SJCRH30 (cell line): ENCODE measurements at regions not wholly inside any gene's neighbourhood (a gene's known extent, or its start where the extent isn't known, plus 50 kb on each side); places are given as distances from the start of the nearest gene placed in this dataset.
A peak's percentile ranks its signal among the peaks of the same experiment; 100 is the strongest.

Experiments used
- DNase-seq, 2 experiments: peaks; one replicate each; pipeline ENCODE4 v3.0.0-alpha.2; 2015 to 2020
- H3K27ac ChIP-seq: fragments of 250-450 bp; sonication (Bioruptor Pico); 2 replicates; pipeline ENCODE4 v1.5.1; 2020; ENCODE audit warnings: mild to moderate bottlenecking, moderate library complexity
- H3K27me3 ChIP-seq: fragments of 250-450 bp; sonication (Bioruptor Pico); 2 replicates; pipeline ENCODE4 v1.5.1; 2020; ENCODE audit warnings: mild to moderate bottlenecking, moderate library complexity
- H3K36me3 ChIP-seq: fragments of 250-450 bp; sonication (Bioruptor Pico); 2 replicates; pipeline ENCODE4 v1.5.1; 2020; ENCODE audit warnings: mild to moderate bottlenecking, moderate library complexity
- H3K4me1 ChIP-seq: fragments of 250-450 bp; sonication (Bioruptor Pico); 2 replicates; pipeline ENCODE4 v1.5.1; 2020; ENCODE audit warnings: mild to moderate bottlenecking, moderate library complexity
- H3K4me3 ChIP-seq: fragments of 250-450 bp; sonication (Bioruptor Pico); 2 replicates; pipeline ENCODE4 v1.5.1; 2020; ENCODE audit warnings: mild to moderate bottlenecking, moderate library complexity
- H3K9me3 ChIP-seq: fragments of 250-450 bp; sonication (Bioruptor Pico); replicated peaks from 2 replicates; pipeline ENCODE4 v1.5.1; 2020; ENCODE audit warnings: mild to moderate bottlenecking, moderate library complexity

DNA sequence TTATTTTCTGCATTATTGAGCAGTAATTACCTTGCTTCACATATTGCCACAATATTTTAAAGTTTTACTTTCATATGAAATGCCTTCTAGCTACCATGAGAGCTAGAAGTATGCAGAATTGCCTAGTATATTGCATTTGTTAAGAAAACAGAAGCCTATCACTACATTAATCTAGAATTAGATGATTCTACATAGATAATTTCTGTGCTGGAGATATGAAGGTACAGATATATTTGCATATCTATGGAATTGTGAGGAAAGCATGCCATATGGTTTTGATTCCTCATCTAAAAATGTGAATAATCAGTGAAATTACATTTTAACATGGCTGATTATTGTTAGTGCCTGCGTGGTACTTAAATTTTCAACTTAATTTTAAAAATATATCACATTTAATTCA lies 1418.3 kb downstream of the NCAM2 start:
- Histone ChIP-seq H3K27ac (no peak overlapping the region), H3K4me3 (no peak overlapping the region), H3K36me3 (no peaks in the 10 kb centered on the region), H3K9me3 (no peaks in the 10 kb centered on the region), H3K27me3 (no peaks in the 10 kb centered on the region), H3K4me1 (no peaks in the 10 kb centered on the region)
- no peak for DNase-seq

DNA sequence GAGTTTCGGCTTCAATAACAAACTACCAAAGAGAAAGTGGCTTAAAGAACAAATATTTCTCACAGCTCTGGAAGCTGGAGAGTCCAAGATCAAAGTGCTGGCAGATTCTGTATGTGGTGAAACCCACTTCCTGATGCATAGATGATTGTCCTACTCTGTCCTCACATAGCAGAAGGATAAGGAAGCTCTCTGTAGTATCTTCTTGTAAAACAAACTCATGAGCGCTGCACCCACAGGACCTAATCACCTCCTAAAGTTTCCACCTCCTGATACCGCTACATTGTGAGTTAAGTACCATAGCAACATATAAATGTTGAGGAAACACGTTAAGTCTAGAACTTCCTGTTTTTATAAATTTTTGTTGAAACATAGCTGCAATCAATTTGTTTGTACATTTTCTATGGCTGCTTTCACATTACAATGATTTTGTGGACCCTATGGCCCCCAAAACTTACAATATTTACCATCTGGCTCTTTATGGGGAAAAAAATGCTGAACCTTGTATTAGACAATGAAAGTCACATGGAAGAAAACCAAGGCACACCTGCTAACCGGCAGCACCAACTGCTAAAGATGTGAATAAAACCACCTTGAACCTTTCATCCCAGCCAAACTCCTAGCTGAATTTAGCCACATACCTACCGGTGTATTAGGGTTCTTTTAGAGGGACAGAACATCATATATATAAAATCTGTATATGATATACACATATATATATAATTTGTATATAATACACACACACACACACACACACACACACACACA lies 1423.4 kb downstream of the NCAM2 start:
- H3K27me3 ChIP-seq = no peaks in the 10 kb centered on the region
- H3K9me3 ChIP-seq = no peaks in the 10 kb centered on the region
- no peaks in the 10 kb centered on the region for H3K36me3 ChIP-seq
- H3K4me3 ChIP-seq = no peak overlapping the region
- no peaks in the 10 kb centered on the region for H3K4me1 ChIP-seq
- H3K27ac ChIP-seq = no peak overlapping the region
- no peak for DNase-seq

DNA sequence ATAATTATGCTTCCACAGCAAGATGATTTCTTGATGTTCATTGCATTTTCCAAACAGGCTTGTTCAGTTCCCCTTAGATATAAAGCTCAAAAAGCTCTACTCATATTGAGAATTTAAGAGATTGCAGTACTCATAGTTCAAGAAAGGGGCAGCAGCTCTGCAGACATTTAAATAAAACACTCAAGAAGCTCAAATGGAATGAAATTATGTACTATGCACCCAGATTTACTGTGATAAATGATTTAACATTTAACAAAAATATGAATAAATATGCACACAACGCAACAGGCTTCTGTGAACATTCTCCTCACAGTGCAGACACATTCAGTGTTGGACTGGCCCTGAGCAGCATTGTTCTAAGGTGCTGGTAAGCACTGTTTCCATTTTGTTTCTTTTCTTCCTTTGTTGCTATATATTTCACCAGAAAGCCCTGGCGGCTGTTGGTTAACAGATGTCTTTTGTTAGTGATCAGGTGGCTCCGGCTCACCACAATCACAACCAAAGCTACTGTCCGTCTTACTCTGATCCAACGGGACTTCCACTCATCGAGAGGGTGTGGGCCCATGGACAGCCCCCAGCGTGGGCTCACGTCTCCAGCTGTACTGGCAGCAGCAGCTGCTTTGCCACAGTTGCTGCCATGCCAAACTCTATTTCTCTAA lies 1440.3 kb downstream of the NCAM2 start:
- Histone ChIP-seq H3K27ac (no peak overlapping the region), H3K36me3 (no peaks in the 10 kb centered on the region), H3K9me3 (no peaks in the 10 kb centered on the region), H3K4me3 (0 out of 2 replicates have a peak overlapping the region, but pooled peaks have one; percentile 3), H3K4me1 (no peaks in the 10 kb centered on the region), H3K27me3 (no peaks in the 10 kb centered on the region)
- DNase-seq = peak; percentile 17 to 48

DNA sequence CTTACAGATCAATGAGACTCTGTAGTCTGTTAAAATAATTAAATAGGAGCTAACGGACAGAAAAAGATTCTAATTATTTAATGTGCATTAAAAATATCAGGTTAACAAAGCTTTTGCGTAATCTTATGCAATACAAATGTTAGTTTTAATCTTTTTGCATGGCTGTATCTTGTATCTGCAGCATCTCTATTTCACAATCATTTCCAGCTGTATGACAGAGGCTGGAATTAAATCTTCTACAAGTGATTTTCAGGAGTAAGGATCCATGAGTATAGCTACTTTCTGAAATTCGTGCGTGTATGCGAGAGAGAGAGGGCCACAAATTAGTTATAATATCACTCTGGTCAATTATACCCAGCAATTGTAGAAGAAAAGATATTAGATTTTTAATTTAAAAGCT lies 1446.8 kb downstream of the NCAM2 start:
- H3K27me3 ChIP-seq = no peaks in the 10 kb centered on the region
- H3K9me3 ChIP-seq = no peaks in the 10 kb centered on the region
- H3K27ac ChIP-seq = no peak overlapping the region
- no peaks in the 10 kb centered on the region for H3K36me3 ChIP-seq
- DNase-seq = no peak
- H3K4me3 ChIP-seq = no peak overlapping the region
- no peaks in the 10 kb centered on the region for H3K4me1 ChIP-seq

DNA sequence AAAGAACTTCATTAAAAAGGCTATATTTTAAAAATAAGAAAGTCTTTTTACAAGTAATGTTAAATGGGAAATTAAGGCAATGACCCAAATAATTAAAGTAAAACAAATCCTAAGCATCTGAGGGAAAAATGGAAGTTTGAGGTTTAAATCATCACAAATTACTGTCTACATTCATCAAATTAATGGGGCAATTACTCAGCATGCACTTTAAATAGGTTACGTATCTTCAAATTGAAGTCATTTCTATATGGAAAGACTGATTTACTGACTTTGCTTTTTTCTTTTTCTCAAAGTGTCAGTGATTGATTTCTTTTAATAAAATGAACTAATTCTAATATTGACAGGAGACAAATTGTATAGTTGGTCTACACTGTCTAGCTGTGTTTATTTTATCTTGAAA lies 1452.3 kb downstream of the NCAM2 start:
- no peaks in the 10 kb centered on the region for H3K4me1 ChIP-seq
- H3K27me3 ChIP-seq = no peaks in the 10 kb centered on the region
- H3K36me3 ChIP-seq = no peaks in the 10 kb centered on the region
- H3K9me3 ChIP-seq = no peaks in the 10 kb centered on the region
- no peak overlapping the region for H3K4me3 ChIP-seq
- no peak for DNase-seq
- no peak overlapping the region for H3K27ac ChIP-seq

DNA sequence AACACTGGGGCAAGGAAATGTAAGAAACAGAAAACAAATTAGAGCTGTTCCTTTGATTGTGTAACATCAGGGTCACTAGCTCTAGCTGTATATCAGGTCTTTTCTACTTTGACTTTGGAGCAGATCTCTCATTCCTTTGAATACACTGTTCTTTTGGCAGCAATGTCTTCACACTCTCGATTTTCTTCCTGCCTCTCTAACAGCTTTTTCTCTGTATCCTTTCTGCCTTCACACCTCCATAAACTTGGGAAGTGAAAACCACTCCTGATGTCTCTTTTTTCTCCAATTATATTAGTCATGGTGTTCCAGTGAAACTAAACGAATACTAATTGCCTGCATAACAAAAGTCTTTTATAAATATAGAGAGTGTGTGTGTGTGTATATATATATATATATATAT lies 1458.0 kb downstream of the NCAM2 start:
- H3K4me3 ChIP-seq = no peak overlapping the region
- no peaks in the 10 kb centered on the region for H3K27me3 ChIP-seq
- no peaks in the 10 kb centered on the region for H3K36me3 ChIP-seq
- H3K27ac ChIP-seq = no peak overlapping the region
- no peaks in the 10 kb centered on the region for H3K4me1 ChIP-seq
- DNase-seq = no peak
- H3K9me3 ChIP-seq = no peaks in the 10 kb centered on the region

DNA sequence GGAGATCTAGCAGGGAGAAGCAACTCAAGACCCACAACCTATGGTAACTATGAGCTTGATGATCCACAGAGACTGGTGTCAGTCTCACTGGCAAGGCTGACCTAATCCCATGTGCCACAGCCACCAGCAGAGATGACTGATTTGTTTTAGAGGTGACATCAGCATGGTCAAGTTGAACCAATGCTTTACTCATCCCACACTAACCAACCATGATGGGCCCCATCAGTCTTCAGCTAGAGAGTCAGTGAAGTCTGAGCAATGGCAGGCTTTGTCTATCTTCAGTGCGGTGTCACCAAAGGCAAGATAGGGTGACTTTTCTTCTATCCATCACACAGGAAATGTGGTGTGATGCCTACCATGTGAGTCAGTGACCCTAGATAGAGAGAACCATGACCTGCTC lies 1470.7 kb downstream of the NCAM2 start:
- no peaks in the 10 kb centered on the region for H3K9me3 ChIP-seq
- H3K36me3 ChIP-seq = no peaks in the 10 kb centered on the region
- DNase-seq = no peak
- H3K27me3 ChIP-seq = 0 out of 2 replicates have a peak, but pooled peaks cover 3% of the 10 kb centered on the region
- no peaks in the 10 kb centered on the region for H3K4me1 ChIP-seq
- no peak overlapping the region for H3K27ac ChIP-seq
- no peak overlapping the region for H3K4me3 ChIP-seq

DNA sequence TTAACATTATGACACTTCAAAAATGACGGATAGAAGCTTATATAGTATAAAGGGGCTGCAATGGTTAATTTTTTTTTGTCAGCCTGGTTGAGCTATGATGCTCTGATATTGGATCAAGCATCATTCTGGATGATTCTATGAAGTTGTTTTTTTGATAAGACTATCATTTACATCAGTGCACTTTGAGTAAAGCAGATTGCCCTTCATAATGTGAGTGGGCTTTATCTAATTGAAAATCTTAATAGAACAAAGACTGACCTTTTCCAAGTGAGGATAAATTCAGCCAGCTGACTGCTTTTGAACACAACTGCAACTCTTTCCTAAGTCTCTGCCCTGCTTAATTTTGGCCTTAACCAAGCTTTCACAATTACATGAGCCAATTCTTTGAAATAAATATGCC lies 1476.2 kb downstream of the NCAM2 start:
- Histone ChIP-seq H3K27me3 (no peaks in the 10 kb centered on the region), H3K9me3 (no peaks in the 10 kb centered on the region), H3K36me3 (no peaks in the 10 kb centered on the region), H3K27ac (no peak overlapping the region), H3K4me1 (no peaks in the 10 kb centered on the region), H3K4me3 (no peak overlapping the region)
- no peak for DNase-seq

DNA sequence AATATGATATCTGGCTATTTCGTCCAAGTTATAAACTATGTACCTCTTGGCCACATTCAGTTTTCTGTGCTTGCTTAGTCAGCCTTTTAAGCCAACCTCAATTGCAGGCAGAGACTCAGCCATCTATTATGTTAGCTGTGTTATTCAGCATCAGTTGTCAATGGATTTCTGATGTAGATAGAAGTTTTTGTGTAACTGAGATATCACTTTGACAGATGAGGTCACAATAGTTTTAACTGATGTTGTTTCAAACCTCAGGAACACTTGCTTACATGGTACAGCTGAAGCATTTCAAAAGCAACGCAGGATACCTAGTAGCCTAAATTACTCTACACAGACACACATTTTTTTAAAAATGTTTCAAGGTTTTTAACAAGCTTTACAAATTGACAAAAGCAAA lies 1478.0 kb downstream of the NCAM2 start:
- no peaks in the 10 kb centered on the region for H3K4me1 ChIP-seq
- DNase-seq = no peak
- no peak overlapping the region for H3K27ac ChIP-seq
- no peaks in the 10 kb centered on the region for H3K27me3 ChIP-seq
- H3K4me3 ChIP-seq = no peak overlapping the region
- no peaks in the 10 kb centered on the region for H3K36me3 ChIP-seq
- no peaks in the 10 kb centered on the region for H3K9me3 ChIP-seq

DNA sequence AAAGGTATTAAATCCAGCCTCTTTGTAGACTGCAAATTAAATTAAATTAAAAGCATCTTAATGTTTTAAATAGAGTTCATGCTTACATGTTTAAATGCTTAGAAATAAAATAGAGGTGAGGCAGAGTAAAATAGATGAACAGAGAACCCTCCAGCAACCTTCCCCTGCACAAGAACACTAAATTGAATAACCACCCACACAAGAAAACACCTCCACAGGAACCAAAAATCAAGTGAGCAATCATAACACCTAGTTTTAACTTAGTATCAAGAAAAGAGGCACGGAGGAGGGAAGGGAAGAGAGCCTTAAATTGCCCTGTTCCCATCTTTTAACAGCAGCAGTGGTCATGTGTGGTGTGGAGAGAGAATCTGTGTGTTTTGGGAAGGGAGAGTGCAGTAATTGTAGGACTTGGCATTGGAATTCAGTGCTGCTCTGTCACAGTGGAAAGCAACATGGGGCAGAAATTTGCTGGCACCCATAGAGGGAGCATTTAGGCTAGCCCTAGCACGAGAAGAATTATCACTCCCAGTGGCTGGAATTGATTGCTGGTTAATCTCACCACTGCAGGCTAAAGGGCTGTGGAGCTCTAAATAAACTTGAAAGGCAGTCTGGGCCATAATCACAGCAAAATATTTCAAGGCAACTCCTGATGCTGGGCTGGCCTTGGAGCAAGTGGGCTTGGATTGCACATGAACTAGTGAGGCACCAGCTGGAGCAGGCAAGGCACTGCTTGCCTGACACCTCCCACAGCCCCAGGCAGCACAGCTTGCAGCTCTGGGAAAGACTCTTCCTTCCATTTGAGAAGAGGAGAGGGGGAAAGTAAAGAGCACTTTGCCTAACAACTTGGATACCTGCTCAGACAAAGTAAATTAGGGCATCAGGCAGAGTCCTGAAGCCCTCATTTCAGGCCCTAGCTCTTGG lies 1478.8 kb downstream of the NCAM2 start:
- no peaks in the 10 kb centered on the region for H3K36me3 ChIP-seq
- no peak for DNase-seq
- H3K4me1 ChIP-seq = no peaks in the 10 kb centered on the region
- H3K9me3 ChIP-seq = no peaks in the 10 kb centered on the region
- H3K27ac ChIP-seq = no peak overlapping the region
- H3K27me3 ChIP-seq = no peaks in the 10 kb centered on the region
- no peak overlapping the region for H3K4me3 ChIP-seq

DNA sequence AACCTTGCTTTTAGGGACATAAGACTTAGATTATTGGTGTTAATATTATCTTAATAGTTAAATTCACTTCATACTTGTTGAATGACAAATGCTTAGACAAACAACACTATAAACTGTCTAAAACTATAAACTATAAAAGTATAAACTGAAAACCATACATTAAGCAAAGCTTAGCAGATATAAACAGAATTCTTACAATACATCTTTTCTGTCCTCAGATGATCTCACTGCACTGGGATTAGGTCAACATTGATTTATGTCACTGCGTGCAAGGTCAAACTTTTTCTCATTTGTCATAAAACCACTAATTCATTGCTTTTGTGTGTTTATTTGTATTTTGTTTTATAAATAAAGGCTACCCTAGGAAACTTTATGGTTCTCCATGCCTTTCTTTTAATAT lies 1491.8 kb downstream of the NCAM2 start:
- H3K36me3 ChIP-seq = no peaks in the 10 kb centered on the region
- no peak overlapping the region for H3K27ac ChIP-seq
- H3K9me3 ChIP-seq = no peaks in the 10 kb centered on the region
- no peaks in the 10 kb centered on the region for H3K27me3 ChIP-seq
- no peak for DNase-seq
- no peak overlapping the region for H3K4me3 ChIP-seq
- no peaks in the 10 kb centered on the region for H3K4me1 ChIP-seq

DNA sequence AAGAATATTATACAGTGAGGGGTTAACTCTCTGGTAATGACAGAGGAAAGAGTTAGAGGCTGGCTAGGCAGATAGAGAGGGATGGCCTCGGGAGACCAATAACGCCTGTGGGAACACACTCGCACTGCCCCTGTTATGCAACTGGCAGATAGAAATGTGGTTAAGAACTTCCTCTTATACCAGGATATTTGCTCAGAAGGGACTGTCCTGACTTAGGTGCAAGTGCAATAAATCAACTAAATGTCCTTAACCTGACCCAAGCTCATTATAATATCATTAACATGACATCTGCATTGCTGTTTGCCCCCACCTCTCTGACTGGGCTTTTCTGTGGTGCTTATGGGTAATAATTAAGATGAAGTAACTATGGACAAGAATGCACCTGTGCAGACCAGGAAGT lies 1518.0 kb downstream of the NCAM2 start:
- DNase-seq = no peak
- H3K36me3 ChIP-seq = no peaks in the 10 kb centered on the region
- no peaks in the 10 kb centered on the region for H3K4me1 ChIP-seq
- H3K27ac ChIP-seq = no peak overlapping the region
- no peak overlapping the region for H3K4me3 ChIP-seq
- no peaks in the 10 kb centered on the region for H3K9me3 ChIP-seq
- H3K27me3 ChIP-seq = no peaks in the 10 kb centered on the region

DNA sequence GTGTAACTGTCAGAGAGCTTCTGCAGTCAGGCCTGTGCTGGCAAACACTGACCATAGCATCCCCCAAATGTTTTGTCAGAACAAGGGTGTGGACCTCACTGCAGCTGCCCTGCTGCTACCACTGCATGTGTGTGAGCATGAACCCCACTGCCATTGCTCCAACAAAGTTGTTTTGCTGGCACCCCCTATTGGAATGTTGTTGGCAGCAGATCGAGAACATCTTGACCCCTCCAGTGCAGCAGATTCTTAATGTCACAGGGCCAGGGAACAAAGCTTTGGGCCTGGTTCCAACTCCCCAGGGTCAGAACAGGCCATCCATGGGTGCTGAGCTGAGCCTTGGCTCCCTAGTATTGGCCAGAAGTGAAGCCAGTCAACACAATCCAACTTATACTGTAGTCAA lies 1537.4 kb downstream of the NCAM2 start:
- Histone ChIP-seq H3K27ac (no peak overlapping the region), H3K4me1 (no peaks in the 10 kb centered on the region), H3K4me3 (no peak overlapping the region), H3K36me3 (no peaks in the 10 kb centered on the region), H3K27me3 (no peaks in the 10 kb centered on the region), H3K9me3 (no peaks in the 10 kb centered on the region)
- DNase-seq = no peak

DNA sequence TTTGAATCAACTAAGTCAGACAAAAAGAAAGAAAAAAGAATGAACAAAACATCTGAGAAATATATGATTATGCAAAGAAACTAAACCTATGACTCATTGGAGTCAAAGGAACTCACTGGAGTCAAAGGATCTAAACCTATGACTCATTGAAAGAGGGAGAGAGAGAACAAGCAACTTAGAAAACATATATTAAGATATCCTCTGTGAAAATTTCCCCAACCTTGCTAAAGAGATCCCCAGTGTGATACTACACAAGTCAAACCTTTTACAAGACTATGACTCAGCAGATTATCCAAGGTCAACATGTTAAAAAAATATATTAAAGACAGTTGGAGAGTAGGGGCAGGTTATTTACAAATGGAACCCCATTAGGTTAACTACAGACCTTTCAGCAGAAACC lies 1538.3 kb downstream of the NCAM2 start:
- H3K4me1 ChIP-seq = no peaks in the 10 kb centered on the region
- H3K36me3 ChIP-seq = no peaks in the 10 kb centered on the region
- no peak for DNase-seq
- no peak overlapping the region for H3K4me3 ChIP-seq
- no peak overlapping the region for H3K27ac ChIP-seq
- no peaks in the 10 kb centered on the region for H3K9me3 ChIP-seq
- H3K27me3 ChIP-seq = no peaks in the 10 kb centered on the region

DNA sequence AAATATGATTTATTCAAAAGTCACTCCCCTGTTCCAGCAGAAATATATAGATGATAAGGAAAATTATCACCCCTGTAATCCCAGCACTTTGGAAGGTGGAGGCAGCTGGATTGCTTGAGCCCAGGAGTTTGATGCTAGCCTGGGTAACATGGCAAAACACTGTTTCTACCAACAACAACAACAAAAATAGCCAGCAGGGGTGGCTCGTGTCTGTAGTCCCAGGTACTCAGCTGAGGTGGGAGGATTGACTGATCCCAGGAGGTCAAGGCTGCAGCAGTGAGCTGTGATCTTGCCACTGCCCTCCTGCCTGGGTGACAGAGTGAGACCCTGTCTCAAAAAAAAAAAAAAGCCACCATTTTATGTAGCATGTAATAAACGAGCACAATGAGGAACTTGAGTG lies 1546.5 kb downstream of the NCAM2 start:
- H3K9me3 ChIP-seq = no peaks in the 10 kb centered on the region
- H3K27me3 ChIP-seq = no peaks in the 10 kb centered on the region
- DNase-seq = no peak
- H3K36me3 ChIP-seq = no peaks in the 10 kb centered on the region
- H3K4me3 ChIP-seq = no peak overlapping the region
- H3K27ac ChIP-seq = no peak overlapping the region
- no peaks in the 10 kb centered on the region for H3K4me1 ChIP-seq
